ENCODE measurements at regions not wholly inside any gene's neighbourhood (a gene's known extent, or its start where the extent isn't known, plus 50 kb on each side); places are given as distances from the start of the nearest gene placed in this dataset.
"Not testable (repeated sequence)": the region's sequence is repeated elsewhere in the genome, so short reads cannot be mapped to it uniquely, and the experiment has no call there.

- DNase-seq (ENCODE audit: low spot score); intact Hi-C loops (cut with DNase I); ATAC-seq: not testable (repeated sequence)
These were observed 205.7 kb downstream of the OR4C45 start for GRCh38 chr11:50238368-50238767.

- intact Hi-C loops (cut with DNase I): no loop called here
- no peak for DNase-seq (ENCODE audit: low spot score)
- no peak for ATAC-seq
These were observed 213.5 kb downstream of the OR4C45 start for GRCh38 chr11:50246183-50246582.

GRCh38 chr11:50246699-50247098, 214.0 kb downstream of the OR4C45 start:
- no peak for ATAC-seq
- DNase-seq (ENCODE audit: low spot score): no peak
- intact Hi-C loops (cut with DNase I): no loop called here

- ATAC-seq (no peak), DNase-seq (ENCODE audit: low spot score) (no peak)
- intact Hi-C loops (cut with DNase I): no loop called here
These were observed 214.7 kb downstream of the OR4C45 start for GRCh38 chr11:50247309-50247874.

DNA sequence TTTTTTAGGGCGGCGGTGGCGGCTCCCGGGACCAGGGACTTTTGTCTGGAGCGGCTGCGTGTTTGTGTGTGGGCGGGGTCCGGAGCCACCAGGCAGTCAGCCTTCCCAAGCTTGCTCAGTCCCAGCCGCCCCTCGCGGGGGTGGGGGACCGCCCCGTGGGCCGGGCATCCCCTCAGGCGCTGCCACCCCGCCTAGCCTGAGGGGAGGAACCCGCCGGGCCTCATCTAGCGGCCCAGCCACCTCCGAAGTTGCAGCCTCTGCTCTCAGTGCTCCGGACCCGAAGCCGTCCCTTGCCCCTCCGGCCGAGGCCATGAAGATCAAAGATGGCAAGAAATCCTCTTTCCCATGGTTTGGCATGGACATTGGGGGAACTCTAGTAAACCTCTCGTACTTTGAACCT, 235.2 kb downstream of the OR4C45 start:
- intact Hi-C loops (cut with DNase I): no loop called here
- ATAC-seq: no peak
- DNase-seq (ENCODE audit: low spot score): no peak

DNA sequence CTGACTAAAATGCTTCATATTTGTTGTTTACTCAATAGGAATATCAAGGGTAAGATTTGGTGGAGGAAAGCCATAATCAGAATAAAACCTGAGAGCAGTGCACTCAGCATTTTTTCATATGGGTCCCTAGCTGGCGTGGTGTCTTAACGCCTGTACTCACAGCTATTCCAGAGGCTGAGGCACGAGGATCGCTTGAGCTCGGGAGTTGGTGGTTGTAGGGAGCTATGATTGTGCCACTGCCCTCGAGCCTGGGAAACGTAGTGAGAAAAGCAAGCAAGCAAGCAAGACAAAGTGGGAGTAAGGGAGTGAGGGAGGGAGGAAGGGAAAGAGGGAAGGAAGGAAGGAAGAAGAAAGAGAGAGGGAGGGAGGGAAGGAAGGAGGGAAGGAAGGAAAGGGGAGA, 242.5 kb downstream of the OR4C45 start:
- no peak for ATAC-seq
- no peak for DNase-seq (ENCODE audit: low spot score)
- intact Hi-C loops (cut with DNase I): no loop called here

GRCh38 chr11:50278756-50279155, 246.1 kb downstream of the OR4C45 start:
- no peak for DNase-seq (ENCODE audit: low spot score)
- no peak for ATAC-seq
- intact Hi-C loops (cut with DNase I): no loop called here

GRCh38 chr11:50298182-50298988, 265.7 kb downstream of the OR4C45 start:
- intact Hi-C loops (cut with DNase I): no loop called here
- no peak for DNase-seq (ENCODE audit: low spot score)
- no peak for ATAC-seq

DNA sequence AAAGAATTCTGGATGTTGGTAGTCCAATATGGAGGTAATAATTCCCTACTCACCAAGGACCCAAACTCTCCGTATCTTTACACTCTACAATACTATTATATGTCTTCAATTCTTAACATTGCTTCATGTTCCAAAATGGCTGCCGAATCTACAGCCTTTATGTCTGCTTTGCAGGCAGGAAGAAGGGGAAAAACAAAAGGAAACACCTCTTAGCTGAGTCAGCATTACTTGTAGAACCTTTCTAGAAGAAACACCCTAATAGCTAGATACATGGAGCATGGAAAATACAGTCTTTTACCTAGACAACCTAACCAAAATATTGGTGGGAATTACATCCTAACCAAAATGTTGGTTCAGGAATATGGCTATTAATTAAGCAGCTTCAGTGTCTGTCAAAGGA, 298.0 kb downstream of the OR4C45 start:
- intact Hi-C loops (cut with DNase I); ATAC-seq; DNase-seq (ENCODE audit: low spot score): not testable (repeated sequence)

DNA sequence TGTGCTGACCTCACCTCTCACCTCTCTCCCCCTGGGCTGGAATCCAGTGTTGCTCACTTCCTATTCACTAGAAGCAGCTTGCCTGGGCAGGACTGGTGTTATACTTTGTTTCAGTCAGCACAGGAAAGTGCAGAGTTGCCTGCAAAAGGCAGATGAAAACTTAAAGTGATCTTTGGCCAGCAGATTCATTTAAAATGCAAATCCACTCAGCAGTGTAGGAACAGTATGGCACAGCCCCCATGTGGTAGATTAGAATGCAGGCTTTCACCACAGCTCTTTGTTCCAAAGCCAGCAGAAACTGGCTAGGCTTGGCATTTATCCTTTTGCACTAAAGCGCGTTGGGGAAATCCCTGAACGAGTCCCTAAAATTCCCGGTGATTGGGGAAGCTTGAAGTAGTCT, 301.2 kb downstream of the OR4C45 start:
- no peak for ATAC-seq
- intact Hi-C loops (cut with DNase I): no loop called here

GRCh38 chr11:50337432-50337831, 304.8 kb downstream of the OR4C45 start:
- DNase-seq (ENCODE audit: low spot score); intact Hi-C loops (cut with DNase I): not testable (repeated sequence)
- peak; percentile 73 for ATAC-seq

More for the DNA sequence above, 301.2 kb downstream of the OR4C45 start:
- DNase-seq (ENCODE audit: low spot score): no peak

DNA sequence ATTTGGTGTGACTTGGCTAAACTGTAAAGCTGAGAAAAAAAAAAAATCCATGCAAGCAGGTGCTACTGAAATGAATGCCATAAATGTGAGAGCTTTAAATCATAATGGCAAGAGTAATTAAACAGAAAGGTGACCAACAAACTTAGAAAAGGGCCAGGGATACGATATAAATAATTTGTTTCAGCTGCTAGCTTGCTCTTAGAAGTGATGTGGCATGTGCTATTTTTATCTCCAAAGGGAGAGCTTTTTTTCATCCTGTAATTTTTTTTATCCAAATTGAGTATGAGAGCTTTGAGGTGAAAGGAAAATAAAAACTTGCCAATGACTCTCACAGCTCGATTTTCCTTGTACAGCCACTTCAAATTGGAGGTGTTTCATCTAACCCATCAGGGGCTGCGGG, 315.3 kb downstream of the OR4C45 start:
- DNase-seq (ENCODE audit: low spot score); intact Hi-C loops (cut with DNase I): not testable (repeated sequence)

GRCh38 chr11:50379484-50379883, 346.8 kb downstream of the OR4C45 start:
- intact Hi-C loops (cut with DNase I): no loop called here
- DNase-seq (ENCODE audit: low spot score) (no peak), ATAC-seq (no peak)

More for the DNA sequence above, 315.3 kb downstream of the OR4C45 start:
- ATAC-seq: not testable (repeated sequence)

DNA sequence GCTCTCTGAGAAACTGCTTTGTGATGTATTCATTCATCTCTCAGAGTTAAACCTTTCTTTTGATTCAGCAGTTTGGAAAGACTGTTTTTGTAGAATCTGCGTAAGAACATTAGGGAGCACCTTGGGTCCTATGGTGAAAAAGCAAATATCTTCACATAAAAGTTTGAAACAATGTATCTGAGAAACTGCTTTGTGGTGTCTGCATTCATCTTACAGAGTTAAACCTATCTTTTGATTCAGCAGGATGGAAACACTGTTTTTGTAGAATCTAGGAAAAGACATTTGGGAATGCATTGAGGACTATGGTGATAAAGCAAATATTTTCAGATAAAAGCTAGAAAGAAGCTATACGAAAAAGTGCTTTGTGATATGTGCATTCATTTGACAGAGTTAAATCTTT, 361.3 kb downstream of the OR4C45 start:
- intact Hi-C loops (cut with DNase I): no loop called here
- no peak for ATAC-seq

DNA sequence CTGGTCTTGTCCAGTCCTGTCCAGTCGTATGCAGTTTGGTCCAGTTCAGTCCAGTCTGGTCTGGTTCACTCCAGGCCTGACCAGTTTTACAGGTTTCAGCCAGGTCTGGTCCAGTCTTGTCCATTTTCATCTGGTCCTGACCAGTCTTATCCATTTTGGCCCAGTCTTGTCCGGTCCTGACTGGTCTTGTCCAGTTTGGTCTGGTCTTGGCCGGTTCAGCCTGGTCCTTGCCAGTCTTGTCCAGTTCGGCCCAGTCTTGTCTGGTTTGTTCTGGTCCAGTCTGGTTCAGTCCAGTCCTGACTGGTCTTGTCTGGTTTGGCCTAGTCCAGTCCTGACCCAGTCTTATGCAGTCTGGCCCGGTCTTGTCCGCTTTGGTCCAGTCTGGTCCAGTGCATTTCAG, 380.2 kb downstream of the OR4C45 start:
- ATAC-seq (no peak), DNase-seq (ENCODE audit: low spot score) (peak; percentile 51)
- intact Hi-C loops (cut with DNase I): no loop called here

More for the DNA sequence above, 361.3 kb downstream of the OR4C45 start:
- DNase-seq (ENCODE audit: low spot score): no peak

- intact Hi-C loops (cut with DNase I): no loop called here
- ATAC-seq: no peak
- no peak for DNase-seq (ENCODE audit: low spot score)
These were observed 390.5 kb downstream of the OR4C45 start for GRCh38 chr11:50423208-50423607.

Measured in sciatic nerve (tissue), 2 donors.